ENCODE measurements at regions not wholly inside any gene's neighbourhood (a gene's known extent, or its start where the extent isn't known, plus 50 kb on each side); places are given as distances from the start of the nearest gene placed in this dataset.

DNA sequence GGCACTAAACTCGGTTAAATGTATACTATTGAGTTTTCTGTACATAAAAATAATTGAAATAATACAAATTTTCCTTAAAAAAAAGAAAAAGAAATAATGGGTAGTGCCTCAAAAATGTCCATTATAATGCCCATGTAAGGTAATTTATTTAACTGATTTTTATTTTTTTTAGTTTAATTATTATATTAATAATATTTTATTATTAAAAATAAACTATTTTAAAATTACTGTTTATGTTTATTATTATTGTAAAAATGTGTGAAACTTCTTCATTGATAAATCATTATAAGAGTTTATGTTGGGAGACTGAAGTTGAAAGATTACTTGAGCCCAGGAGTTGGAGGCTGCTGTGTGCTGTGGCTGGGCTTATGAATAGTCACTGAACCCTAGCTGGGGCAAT is 925.5 kb upstream of the EPHA7 start:
- intact Hi-C loops (cut with micrococcal nuclease): no loop called here
- dilution Hi-C loops (cut with MboI; ENCODE audit: extremely low pct_ligation_motif_present, low sequenced_read_pairs): no loop called here
- H3K4me1 ChIP-seq (ENCODE audit: control insufficient read depth, extremely low read depth, insufficient read depth, low read length): no peaks in the 10 kb centered on the region
- ChIA-PET CTCF (no interaction called here), POLR2A (no interaction called here)
- DNase-seq (ENCODE audit: low read depth, low spot score) (no peak), FAIRE-seq (no peak)
- H3K36me3 ChIP-seq (ENCODE audit: control insufficient read depth in 2 of 2, extremely low read depth in 1 of 2, insufficient read depth in 2 of 2, low read length in 2 of 2): no peaks in the 10 kb centered on the region
- BruUV-seq (replicated peaks): no TSS peak
- no peaks in the 10 kb centered on the region for H3K27me3 ChIP-seq (ENCODE audit: control insufficient read depth in 2 of 2, insufficient read depth in 2 of 2, low read length in 2 of 2)
- H3K4me3 ChIP-seq (replicated peaks in 1 of 3; ENCODE audit: insufficient read depth in 1 of 3, low read depth in 1 of 3, low read length in 3 of 3): no peak overlapping the region
- H3K27ac ChIP-seq (ENCODE audit: insufficient read depth, low read depth, low read length): no peak overlapping the region
- no peaks in the 10 kb centered on the region for H3K9me3 ChIP-seq (replicated peaks; ENCODE audit: control insufficient read depth, insufficient read depth, low read length)
- H3K79me2 ChIP-seq (ENCODE audit: control insufficient read depth, insufficient read depth, low read length): no peaks in the 10 kb centered on the region
- H2AFZ ChIP-seq (ENCODE audit: low read depth, low read length): no peak overlapping the region
- no peaks in the 10 kb centered on the region for H4K20me1 ChIP-seq (replicated peaks; ENCODE audit: control insufficient read depth, extremely low read depth, insufficient read depth, low read length)
- no peak for TF ChIP-seq FOS (IDR thresholded peaks at IDR 0.05; ENCODE audit: borderline replicate concordance, insufficient read depth, low read length)
- TF ChIP-seq POLR2A (IDR thresholded peaks at IDR 0.05; ENCODE audit: low read depth, low read length): no peak
- TF ChIP-seq, protein P1, sequence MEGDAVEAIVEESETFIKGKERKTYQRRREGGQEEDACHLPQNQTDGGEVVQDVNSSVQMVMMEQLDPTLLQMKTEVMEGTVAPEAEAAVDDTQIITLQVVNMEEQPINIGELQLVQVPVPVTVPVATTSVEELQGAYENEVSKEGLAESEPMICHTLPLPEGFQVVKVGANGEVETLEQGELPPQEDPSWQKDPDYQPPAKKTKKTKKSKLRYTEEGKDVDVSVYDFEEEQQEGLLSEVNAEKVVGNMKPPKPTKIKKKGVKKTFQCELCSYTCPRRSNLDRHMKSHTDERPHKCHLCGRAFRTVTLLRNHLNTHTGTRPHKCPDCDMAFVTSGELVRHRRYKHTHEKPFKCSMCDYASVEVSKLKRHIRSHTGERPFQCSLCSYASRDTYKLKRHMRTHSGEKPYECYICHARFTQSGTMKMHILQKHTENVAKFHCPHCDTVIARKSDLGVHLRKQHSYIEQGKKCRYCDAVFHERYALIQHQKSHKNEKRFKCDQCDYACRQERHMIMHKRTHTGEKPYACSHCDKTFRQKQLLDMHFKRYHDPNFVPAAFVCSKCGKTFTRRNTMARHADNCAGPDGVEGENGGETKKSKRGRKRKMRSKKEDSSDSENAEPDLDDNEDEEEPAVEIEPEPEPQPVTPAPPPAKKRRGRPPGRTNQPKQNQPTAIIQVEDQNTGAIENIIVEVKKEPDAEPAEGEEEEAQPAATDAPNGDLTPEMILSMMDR (IDR thresholded peaks at IDR 0.05; ENCODE audit: extremely low read depth in 1 of 2, insufficient read depth in 1 of 2, low read depth in 1 of 2, low read length in 2 of 2): no peak
- no peak for TF ChIP-seq POLR2AphosphoS5 (IDR thresholded peaks at IDR 0.05; ENCODE audit: insufficient read depth, low read depth, low read length)
- TF ChIP-seq JUN (IDR thresholded peaks at IDR 0.05; ENCODE audit: borderline replicate concordance, insufficient read depth, insufficient read length, low read depth): no peak
- TF ChIP-seq GATA2 (IDR thresholded peaks at IDR 0.05; ENCODE audit: insufficient read depth, insufficient read length, low read depth, low read length): no peak
- no peak for TF ChIP-seq MYC (IDR thresholded peaks at IDR 0.05; ENCODE audit: low read depth, low read length)
- no peak for TF ChIP-seq EZH2 (IDR thresholded peaks at IDR 0.05; ENCODE audit: borderline replicate concordance, low read depth, low read length, severe bottlenecking)
- TF ChIP-seq, protein P2, sequence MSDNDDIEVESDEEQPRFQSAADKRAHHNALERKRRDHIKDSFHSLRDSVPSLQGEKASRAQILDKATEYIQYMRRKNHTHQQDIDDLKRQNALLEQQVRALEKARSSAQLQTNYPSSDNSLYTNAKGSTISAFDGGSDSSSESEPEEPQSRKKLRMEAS (IDR thresholded peaks at IDR 0.05; ENCODE audit: insufficient read depth, insufficient read length): no peak
- H3K4me2 ChIP-seq (ENCODE audit: insufficient read depth, low read length): no peak overlapping the region
- H3K9me1 ChIP-seq (replicated peaks; ENCODE audit: control insufficient read depth, extremely low read depth, insufficient read depth, low read length): no peaks in the 10 kb centered on the region
- no peak overlapping the region for H3K9ac ChIP-seq (replicated peaks; ENCODE audit: extremely low read depth, insufficient read depth, low read length)
